ENCODE measurements at regions not wholly inside any gene's neighbourhood (a gene's known extent, or its start where the extent isn't known, plus 50 kb on each side); places are given as distances from the start of the nearest gene placed in this dataset.

DNA sequence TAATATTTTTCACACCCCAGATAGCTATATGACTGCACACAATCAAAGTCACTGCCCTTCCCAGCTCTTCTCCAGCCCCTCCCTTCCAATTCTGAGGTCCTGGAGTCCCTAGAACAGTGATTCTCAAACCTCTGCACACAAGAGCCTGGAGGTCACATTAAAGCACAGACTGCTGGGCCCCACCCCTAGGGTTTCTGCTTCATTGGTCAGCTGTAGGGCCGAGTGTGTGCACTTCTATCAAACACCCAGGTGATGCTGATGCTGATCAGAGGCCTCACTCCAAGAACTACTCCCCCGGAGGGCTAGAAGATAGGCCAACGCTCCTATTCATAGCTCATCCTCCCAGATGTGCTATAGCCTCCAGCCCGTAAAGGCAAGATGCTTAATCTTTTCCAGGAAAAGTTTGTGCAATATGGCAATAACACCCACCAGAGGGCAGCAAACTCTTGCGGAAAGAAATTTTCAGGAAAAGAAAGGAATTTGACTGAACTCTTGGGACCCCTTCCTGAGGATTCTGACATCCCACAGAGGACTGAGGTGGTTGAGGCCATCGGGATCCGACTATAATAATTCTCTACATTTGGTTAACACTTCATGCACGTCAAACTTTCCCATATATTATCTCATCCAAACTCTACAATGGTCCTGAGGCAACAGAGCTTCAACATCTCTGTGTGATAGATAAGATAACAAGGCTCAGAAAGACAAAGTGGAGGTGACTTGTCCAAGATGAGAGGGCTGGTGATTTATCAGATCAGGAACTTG, 194.2 kb upstream of the PKDCC start:
- DNase-seq (ENCODE audit: low spot score), result peak; percentile 58

DNA sequence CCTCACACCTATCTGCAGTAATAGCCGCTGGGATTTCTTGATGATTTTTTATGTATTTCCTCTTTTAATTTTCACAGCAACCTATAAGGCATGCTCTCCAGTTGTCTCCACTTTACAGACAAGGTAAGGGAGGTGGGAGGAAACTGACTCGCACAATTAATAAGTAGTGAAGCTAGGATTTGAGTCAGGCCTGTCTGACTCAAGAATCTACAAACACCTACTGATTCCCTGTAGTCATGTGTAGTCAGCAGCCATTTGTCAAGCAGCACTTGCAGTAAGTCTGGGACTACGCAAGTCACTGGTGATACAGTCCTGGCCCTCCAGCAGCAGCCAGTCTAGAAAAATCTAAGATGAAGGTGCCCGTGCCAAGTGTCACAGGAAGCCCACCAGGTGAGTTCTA, 193.6 kb upstream of the PKDCC start:
- DNase-seq (ENCODE audit: low spot score), result no peak

DNA sequence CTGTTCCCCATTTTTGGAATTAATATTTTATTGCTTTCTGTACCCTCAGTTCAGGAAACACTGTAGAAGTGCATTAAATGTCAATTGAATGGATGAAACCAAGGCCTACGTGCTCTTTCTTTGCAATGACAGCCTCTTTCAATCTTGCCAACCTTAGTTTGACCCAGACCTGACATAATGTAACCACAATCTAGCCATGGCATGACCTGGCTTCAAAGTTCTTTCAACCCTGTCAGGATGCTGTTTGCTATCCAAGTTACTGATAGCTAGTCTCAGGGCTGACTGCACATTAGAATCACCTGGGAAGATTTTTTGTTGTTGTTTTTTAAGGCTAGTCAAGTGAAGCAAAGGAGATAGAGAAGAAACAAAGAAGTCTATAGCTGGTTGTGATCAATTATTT, 190.9 kb upstream of the PKDCC start:
- no peak for DNase-seq (ENCODE audit: low spot score)

- DNase-seq (ENCODE audit: low spot score), result no peak
Observed at GRCh38 chr2:41859615-41860514, 188.0 kb upstream of the PKDCC start.

DNA sequence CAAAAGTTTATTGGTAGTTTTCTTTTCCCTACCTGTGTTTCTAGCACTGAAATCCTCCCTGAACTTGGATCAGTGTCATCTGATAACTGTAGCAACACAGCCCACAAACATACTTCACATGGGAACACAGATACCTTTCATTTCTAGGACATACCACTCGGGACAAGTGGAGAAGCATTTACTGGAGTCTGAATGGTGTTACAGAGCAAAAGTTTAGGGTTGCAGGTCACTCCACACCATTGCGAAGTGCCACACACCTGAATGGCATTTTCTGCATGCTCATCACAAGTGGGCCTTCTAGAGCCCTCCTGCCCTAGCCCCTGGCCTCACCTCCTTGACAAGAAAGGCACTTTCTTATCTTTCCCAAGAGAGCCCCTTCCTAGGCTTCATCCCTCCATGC, 184.8 kb upstream of the PKDCC start:
- DNase-seq (ENCODE audit: low spot score), result no peak

GRCh38 chr2:41865263-41865662, 182.6 kb upstream of the PKDCC start:
- DNase-seq (ENCODE audit: low spot score), result no peak

- no peak for DNase-seq (ENCODE audit: low spot score)
Observed at GRCh38 chr2:41867553-41867952, 180.3 kb upstream of the PKDCC start.

DNA sequence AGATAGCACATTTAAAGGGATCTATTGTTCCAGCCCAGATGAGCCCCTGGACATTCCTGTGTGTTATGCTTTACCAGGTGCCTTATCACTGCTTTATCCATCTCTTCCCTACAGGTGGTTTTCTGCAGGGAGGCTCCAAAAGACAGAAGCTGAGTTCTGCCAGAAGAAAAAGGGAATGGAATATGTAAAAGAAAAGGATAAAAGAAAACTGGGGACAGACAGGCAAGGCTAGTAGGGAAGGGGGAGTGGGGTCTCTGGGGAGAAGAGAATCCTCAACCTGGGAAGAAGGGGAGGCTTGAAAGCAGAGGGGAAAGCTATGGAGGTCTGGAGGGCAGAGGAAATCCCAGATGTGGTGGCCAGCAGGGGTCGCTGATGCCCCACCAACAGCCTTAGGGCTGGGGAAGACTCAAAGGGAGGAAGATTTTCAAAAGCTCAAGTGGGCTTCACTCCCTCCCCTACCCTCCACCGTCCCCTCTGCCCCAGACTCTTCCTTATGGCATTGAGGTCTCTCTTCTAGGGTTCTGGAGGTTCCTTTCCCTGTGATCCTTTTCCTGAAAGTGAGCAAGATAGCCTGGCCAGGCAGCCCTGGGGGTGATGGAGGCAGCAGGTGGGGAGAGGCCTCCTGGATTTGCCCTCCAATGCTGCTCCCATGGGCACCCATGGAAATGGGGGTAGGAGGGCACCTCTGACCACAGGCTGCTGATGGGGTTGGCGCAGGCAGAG, 178.1 kb upstream of the PKDCC start:
- DNase-seq (ENCODE audit: low spot score), result peak; percentile 62

- no peak for DNase-seq (ENCODE audit: low spot score)
Observed at GRCh38 chr2:41870265-41870585, 177.6 kb upstream of the PKDCC start.

- no peak for DNase-seq (ENCODE audit: low spot score)
Observed at GRCh38 chr2:41871080-41871479, 176.7 kb upstream of the PKDCC start.

DNA sequence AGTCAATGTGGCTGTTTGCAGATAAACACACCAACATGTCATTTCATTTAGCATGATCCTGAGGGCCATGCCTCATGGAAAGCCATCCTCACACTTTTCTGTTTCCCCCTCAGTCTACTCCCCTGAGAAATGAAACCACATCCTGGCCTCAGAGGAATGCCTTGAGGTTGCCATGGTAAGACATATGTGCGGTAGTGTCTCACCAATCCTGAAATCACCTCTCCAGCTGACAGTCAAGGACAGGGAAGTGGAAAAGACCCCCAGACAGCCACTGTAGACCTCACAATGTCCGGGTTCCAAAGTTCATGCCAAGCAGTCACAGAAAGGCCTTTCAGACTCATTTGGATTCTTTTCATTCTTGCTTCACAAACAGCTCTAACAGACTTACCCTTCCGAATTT, 175.2 kb upstream of the PKDCC start:
- DNase-seq (ENCODE audit: low spot score), result no peak

GRCh38 chr2:41873102-41874031, 174.5 kb upstream of the PKDCC start:
- DNase-seq (ENCODE audit: low spot score), result no peak

GRCh38 chr2:41877114-41877678, 170.6 kb upstream of the PKDCC start:
- DNase-seq (ENCODE audit: low spot score), result no peak

GRCh38 chr2:41878056-41878455, 169.8 kb upstream of the PKDCC start:
- no peak for DNase-seq (ENCODE audit: low spot score)

DNA sequence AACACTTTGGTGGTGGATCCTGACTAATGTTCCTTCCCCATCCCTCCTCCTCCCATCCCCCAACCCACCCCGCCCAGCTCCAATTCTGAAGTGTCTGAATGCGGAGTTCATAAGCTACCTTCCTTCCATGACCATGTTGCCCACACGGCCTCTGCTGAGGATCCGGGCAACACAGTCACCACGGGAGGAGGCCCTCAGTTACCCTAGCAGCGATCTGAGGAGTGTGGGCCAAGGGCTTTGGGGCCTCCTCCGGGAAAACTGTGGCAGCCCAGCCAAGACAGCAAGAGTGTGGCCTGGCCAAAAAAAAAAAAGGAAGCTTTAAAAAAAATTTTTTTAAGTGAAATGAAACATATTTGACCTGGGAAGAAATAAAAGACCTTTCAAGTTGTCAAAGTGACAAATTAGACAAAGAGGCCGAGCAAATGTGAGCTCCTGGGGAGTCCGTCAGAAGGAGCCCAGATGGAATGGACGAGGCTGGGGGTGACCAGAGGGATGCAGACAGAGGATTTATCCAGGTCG, 169.0 kb upstream of the PKDCC start:
- peak; percentile 22 for DNase-seq (ENCODE audit: low spot score)

GRCh38 chr2:41879235-41879916, 168.4 kb upstream of the PKDCC start:
- DNase-seq (ENCODE audit: low spot score), result peak; percentile 76

DNA sequence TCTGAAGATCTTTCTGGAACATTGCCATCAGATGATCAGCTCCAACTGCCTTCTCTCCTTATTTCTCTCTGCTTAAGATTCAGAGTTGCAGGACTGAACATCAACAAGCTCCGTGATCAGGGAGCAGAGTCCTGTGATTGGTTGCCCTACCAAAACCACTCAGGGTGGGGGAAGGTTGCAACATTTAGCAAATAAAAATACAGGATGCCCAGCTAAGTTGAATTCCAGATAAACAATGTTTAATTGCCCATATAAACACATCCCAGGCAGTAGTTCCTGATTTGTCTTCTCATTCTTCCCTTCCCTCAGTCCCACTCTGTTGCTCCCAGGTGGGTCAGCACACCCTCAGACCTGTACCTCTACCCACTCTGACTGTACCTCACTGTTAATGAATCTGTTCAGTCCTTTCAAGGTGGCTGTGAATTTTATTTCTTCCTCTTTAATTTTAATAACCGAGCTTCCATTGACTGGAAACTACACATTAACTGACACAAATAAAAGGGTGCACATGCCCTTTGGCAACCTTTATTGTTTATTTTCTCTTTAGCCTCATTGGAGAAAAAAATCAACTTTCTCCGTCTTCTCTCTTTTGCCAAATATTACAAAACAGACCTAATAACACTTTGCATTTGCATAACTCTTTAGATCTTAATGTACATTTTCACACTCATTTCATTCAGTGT, 167.1 kb upstream of the PKDCC start:
- no peak for DNase-seq (ENCODE audit: low spot score)

DNA sequence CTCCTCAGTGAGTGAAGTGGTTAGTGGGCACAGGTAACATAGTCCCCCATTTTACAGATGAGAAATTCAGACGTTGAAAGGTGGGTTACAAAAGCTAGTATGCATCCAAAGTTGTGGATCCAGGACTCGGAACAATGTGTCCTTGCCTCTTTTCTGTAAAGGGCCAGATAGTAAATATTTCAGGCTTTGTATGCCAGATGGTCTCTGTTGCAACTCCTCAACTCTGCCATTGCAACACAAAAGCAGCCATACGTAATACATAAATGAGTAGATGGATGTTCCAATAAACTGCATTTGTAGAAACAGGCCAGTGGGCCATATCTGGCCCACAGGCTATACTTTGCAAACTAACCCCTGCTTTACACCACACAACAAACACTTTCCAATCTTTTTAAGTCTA, 166.6 kb upstream of the PKDCC start:
- no peak for DNase-seq (ENCODE audit: low spot score)

DNA sequence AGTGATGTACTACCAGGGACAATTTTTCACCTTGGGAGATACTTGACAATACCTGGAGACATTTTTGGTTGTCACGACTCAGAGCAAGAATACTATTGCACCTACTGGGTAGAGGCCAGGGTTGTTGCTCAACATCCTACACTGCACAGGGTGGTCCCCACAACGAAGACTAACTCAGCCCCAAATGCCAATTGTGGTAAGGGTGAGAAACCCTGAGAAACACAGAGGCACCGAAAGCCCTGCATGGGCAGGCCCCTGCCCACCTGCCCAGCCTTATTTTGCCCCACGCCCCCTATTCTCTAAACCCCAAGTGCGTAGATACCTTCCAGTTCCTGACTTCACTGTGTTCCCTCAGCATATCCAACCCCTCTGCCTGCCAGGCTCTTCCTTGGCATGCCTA, 163.1 kb upstream of the PKDCC start:
- no peak for DNase-seq (ENCODE audit: low spot score)

DNA sequence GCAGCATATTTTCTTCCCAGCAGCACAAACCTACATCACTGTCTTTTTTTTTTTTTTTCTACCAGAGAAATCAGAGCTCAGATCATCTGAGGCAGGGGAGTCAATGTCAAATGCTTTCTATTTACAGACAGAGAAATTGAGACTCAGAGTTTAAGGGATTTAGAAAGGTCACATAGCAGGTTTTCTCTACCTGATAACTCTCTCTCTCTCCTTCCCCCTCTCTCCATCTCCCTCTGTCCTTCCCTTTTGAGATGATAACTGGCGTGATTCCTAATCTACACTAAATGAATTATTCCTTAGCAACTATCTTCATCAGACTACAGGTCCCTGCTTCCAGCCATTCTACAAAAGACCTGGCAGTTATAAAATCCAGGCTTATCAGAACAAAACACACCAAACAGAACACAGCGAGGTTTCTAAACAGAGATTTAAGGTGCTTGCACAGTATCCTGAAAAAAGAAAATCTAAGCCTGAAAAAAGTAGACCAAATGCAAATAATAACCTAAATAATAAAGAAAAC, 161.6 kb upstream of the PKDCC start:
- DNase-seq (ENCODE audit: low spot score), result no peak
